Gastrocnemius medialis (tissue), 4 donors: ENCODE measurements at regions not wholly inside any gene's neighbourhood (a gene's known extent, or its start where the extent isn't known, plus 50 kb on each side); places are given as distances from the start of the nearest gene placed in this dataset.
"Not testable (repeated sequence)": the region's sequence is repeated elsewhere in the genome, so short reads cannot be mapped to it uniquely, and the experiment has no call there.

Experiments used
- ATAC-seq, 2 donors: fragments of 150-250 bp; one replicate each; pipeline ENCODE4 v1.9.1; 2016
- DNase-seq, 2 donors: peaks; one replicate each; pipeline ENCODE4 v3.0.0-alpha.2; 2019
- H3K27ac ChIP-seq, 4 donors: fragments of 200-600 bp; sonication (generic); 1 replicate in 1 of 4; 2 replicates in 3 of 4; pipeline ENCODE4 v1.5.1; 2016 to 2018; ENCODE audit warnings: mild to moderate bottlenecking in 2 of 4, moderate library complexity in 1 of 4
- H3K27me3 ChIP-seq, 3 donors: fragments of 200-600 bp; sonication (generic) in 2 of 3; 1 replicate in 1 of 3; 2 replicates in 2 of 3; pipeline versions ENCODE4 v1.5.1 to v1.6.0; 2016 to 2019; ENCODE audit warnings: mild to moderate bottlenecking in 1 of 3, moderate library complexity in 1 of 3
- H3K36me3 ChIP-seq, 2 donors: fragments of 200-600 bp; sonication (generic) in 1 of 2; one replicate each; pipeline ENCODE4 v1.5.1; 2017 to 2018
- H3K4me1 ChIP-seq, 2 donors: fragments of 200-600 bp; sonication (generic) in 1 of 2; one replicate each; pipeline ENCODE4 v1.5.1; 2016 to 2017; ENCODE audit warnings: mild to moderate bottlenecking in 2 of 2
- H3K4me3 ChIP-seq, 4 donors: fragments of 200-600 bp; sonication (generic) in 3 of 4; 1 replicate in 1 of 4; 2 replicates in 3 of 4; pipeline ENCODE4 v1.5.1; 2016 to 2019; ENCODE audit warnings: mild to moderate bottlenecking in 2 of 4
- H3K9me3 ChIP-seq, 3 donors: fragments of 200-600 bp; sonication (generic) in 2 of 3; 1 replicate in 1 of 3; 2 replicates in 2 of 3; pipeline ENCODE4 v1.5.1; 2016 to 2019
- CTCF ChIP-seq, 5 experiments: fragments of 450-650 bp in 3 of 5; fragments of 200-600 bp in 2 of 5; sonication (generic) in 2 of 5; IDR thresholded peaks in 4 of 5; conservative IDR thresholded peaks in 1 of 5; 1 replicate in 4 of 5; 2 replicates in 1 of 5; pipeline ENCODE4 v1.5.1; 2016 to 2019; ENCODE audit warnings: antibody characterized with exemption in 5 of 5, mild to moderate bottlenecking in 3 of 5, moderate library complexity in 3 of 5
- POLR2A ChIP-seq, 2 donors: fragments of 450-650 bp; IDR thresholded peaks; one replicate each; pipeline ENCODE4 v1.6.1; 2017; ENCODE audit warnings: antibody characterized with exemption in 2 of 2, mild to moderate bottlenecking in 2 of 2, moderate library complexity in 2 of 2
- in situ Hi-C, 4 donors: fragments of 200-750 bp; cut with MboI; loops; one replicate each; pipeline versions ENCODE4 v1.15.0 to v1.8.0; 2017; ENCODE audit warnings: low sequenced_read_pairs in 4 of 4
- intact Hi-C: fragments of 100-400 bp; cut with DNase I; formaldehyde crosslinking; loops from one replicate; pipeline ENCODE4 v1.15.1; 2023; ENCODE audit warnings: low total_unique reads

GRCh38 chr3:110349295-110349694, 722.3 kb upstream of the NECTIN3 start:
- no peak for ATAC-seq
- intact Hi-C loops (no loop called here), in situ Hi-C loops (no loop called here)
- no peaks in the 10 kb centered on the region for H3K36me3 ChIP-seq
- no peak overlapping the region for H3K4me3 ChIP-seq
- no peaks in the 10 kb centered on the region for H3K27me3 ChIP-seq
- H3K27ac ChIP-seq: no peak overlapping the region
- DNase-seq: no peak
- TF ChIP-seq CTCF (IDR thresholded peaks at IDR 0.05 in 4 of 5, conservative IDR thresholded peaks at IDR 0.05 in 1 of 5) (no peak), POLR2A (IDR thresholded peaks at IDR 0.05) (no peak)
- no peaks in the 10 kb centered on the region for H3K9me3 ChIP-seq
- no peaks in the 10 kb centered on the region for H3K4me1 ChIP-seq

DNA sequence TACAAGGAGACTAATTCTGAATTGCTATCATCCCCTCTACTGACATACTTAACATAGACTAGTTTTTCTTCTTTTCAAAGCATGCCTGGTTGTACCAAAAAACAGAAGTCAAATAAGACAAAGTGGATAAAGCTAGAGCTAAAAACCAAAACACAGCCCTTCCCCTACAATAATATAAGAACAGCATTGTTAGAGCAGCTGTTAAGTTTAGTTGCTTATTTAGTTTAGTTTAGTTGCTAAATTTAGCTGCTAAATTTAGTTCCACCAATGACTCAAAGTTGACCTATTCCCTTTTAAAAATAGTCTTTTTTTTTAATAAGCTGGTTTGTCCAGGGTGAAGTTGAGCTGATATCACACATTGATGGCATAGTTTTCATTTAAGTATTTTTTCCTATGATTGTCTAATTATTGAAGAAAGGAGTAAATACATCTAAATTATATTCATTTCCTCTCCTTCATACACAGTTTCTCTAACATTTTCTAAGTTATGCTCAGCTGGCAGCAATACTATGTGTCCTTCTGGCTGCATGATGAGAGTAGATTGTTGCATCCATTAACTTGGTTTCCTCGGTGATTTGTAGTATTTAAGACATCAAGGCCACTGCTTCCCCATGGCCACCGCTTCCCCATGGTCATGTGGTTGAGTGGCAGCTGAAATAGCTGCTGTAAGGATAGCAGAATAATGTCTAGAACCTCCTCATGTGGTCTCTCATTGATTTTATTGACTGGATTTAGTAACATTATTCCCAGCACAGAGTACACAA, 718.6 kb upstream of the NECTIN3 start:
- TF ChIP-seq POLR2A (IDR thresholded peaks at IDR 0.05) (no peak), CTCF (IDR thresholded peaks at IDR 0.05 in 4 of 5, conservative IDR thresholded peaks at IDR 0.05 in 1 of 5) (no peak)

GRCh38 chr3:110362751-110363150, 708.9 kb upstream of the NECTIN3 start:
- in situ Hi-C loops: loop anchor here in 1 of 4 donors (25.0 kb wide), 1 partner anchor 100 kb away; no protein-coding TSS in a partner anchor
- H3K4me3 ChIP-seq: no peak overlapping the region
- no peaks in the 10 kb centered on the region for H3K36me3 ChIP-seq
- H3K9me3 ChIP-seq: no peaks in the 10 kb centered on the region
- no peak overlapping the region for H3K27ac ChIP-seq
- DNase-seq (no peak), ATAC-seq (no peak)
- TF ChIP-seq POLR2A (IDR thresholded peaks at IDR 0.05) (no peak), CTCF (IDR thresholded peaks at IDR 0.05 in 4 of 5, conservative IDR thresholded peaks at IDR 0.05 in 1 of 5) (no peak)
- H3K4me1 ChIP-seq: no peaks in the 10 kb centered on the region
- intact Hi-C loops: no loop called here
- no peaks in the 10 kb centered on the region for H3K27me3 ChIP-seq

More for the DNA sequence above, 718.6 kb upstream of the NECTIN3 start:
- no peak overlapping the region for H3K27ac ChIP-seq
- no peaks in the 10 kb centered on the region for H3K9me3 ChIP-seq
- no peak overlapping the region for H3K4me3 ChIP-seq
- H3K4me1 ChIP-seq: no peaks in the 10 kb centered on the region
- no peaks in the 10 kb centered on the region for H3K27me3 ChIP-seq
- no peak for ATAC-seq
- in situ Hi-C loops (loop anchor here in 1 of 4 donors (25.0 kb wide), 1 partner anchor 91 kb away; no protein-coding TSS in a partner anchor), intact Hi-C loops (no loop called here)
- no peaks in the 10 kb centered on the region for H3K36me3 ChIP-seq
- no peak for DNase-seq

DNA sequence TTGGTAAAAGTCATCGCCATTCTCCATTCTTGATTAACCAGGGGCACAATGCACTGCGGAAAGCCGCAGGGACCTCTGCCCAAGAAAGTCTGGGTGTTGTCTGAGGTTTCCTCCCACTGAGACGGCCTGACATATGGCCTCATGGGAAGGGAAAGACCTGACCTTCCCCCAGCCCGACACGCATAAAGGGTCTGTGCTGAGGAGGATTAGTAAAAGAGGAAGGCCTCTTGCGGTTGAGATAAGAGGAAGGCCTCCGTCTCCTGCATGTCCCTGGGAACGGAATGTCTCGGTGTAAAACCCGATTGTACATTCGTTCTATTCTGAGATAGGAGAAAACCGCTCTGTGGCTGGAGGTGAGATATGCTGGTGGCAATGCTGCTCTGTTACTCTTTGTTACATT, 704.3 kb upstream of the NECTIN3 start:
- intact Hi-C loops: not testable (repeated sequence)
- in situ Hi-C loops: loop anchor here in 1 of 4 donors (25.0 kb wide), 1 partner anchor 105 kb away; no protein-coding TSS in a partner anchor

DNA sequence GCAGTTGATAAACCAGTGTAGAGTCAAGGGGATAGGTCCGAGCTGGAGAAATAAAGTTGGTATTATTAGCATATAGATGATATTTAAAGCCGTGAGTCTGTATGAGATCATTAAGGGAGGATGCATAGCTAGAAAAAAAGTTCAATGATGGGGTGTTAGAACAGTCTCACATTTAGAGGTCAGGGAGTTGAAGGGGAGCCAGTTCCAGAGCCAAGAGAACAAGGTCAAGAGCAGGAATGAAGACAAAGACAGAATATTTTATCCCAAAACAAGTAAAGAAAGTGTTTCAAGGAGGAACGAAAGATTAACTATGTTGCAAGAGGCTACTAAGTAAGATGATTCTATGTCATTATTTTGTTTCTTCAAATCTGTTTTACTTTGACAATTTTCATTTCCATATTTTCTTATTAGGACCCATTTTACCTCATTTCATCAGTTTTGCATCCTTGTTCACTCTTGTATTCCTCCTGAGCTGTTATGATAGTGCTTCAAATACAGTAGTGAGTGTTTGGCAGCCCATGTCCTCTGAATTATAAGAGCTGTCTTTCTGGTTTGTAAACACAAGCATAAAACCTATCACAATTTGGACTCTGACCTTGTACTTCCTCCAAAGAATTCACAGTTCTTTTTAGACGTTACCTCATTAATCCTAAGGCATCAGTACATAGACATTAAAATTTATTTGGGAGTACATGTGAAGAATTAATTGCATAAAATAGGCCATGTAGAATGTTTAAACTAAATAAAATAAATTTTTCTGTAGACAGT, 695.7 kb upstream of the NECTIN3 start:
- H3K4me1 ChIP-seq: no peaks in the 10 kb centered on the region
- DNase-seq (no peak), ATAC-seq (no peak)
- no peaks in the 10 kb centered on the region for H3K27me3 ChIP-seq
- H3K4me3 ChIP-seq: no peak overlapping the region
- in situ Hi-C loops: no loop called here
- intact Hi-C loops: no loop called here
- no peak overlapping the region for H3K27ac ChIP-seq
- no peak for TF ChIP-seq CTCF (IDR thresholded peaks at IDR 0.05 in 4 of 5, conservative IDR thresholded peaks at IDR 0.05 in 1 of 5)
- no peak for TF ChIP-seq POLR2A (IDR thresholded peaks at IDR 0.05)
- H3K36me3 ChIP-seq: no peaks in the 10 kb centered on the region
- no peaks in the 10 kb centered on the region for H3K9me3 ChIP-seq

More for the DNA sequence above, 704.3 kb upstream of the NECTIN3 start:
- DNase-seq, H3K36me3 ChIP-seq, H3K4me3 ChIP-seq, ATAC-seq, H3K4me1 ChIP-seq, H3K27ac ChIP-seq, H3K9me3 ChIP-seq, H3K27me3 ChIP-seq: not testable (repeated sequence)
